IPS-NIHi11 (cell line): ENCODE measurements at regions not wholly inside any gene's neighbourhood (a gene's known extent, or its start where the extent isn't known, plus 50 kb on each side); places are given as distances from the start of the nearest gene placed in this dataset.

Experiments
- DNase-seq: peaks from one replicate; pipeline ENCODE4 v3.0.0; 2012; ENCODE audit warnings: mixed read lengths, low spot score

- no peak for DNase-seq
Measured at GRCh38 chr4:81549984-81550383, 78.3 kb upstream of the RASGEF1B start.

- no peak for DNase-seq
Measured at GRCh38 chr4:81546777-81547176, 75.1 kb upstream of the RASGEF1B start.

- DNase-seq = no peak
Measured at GRCh38 chr4:81541161-81541945, 69.6 kb upstream of the RASGEF1B start.

- DNase-seq = no peak
Measured at GRCh38 chr4:81538716-81539427, 67.2 kb upstream of the RASGEF1B start.

GRCh38 chr4:81531410-81531809, 59.7 kb upstream of the RASGEF1B start:
- no peak for DNase-seq

- DNase-seq = no peak
Measured at GRCh38 chr4:81528979-81529378, 57.3 kb upstream of the RASGEF1B start.

- no peak for DNase-seq
Measured at GRCh38 chr4:81528200-81528599, 56.5 kb upstream of the RASGEF1B start.

GRCh38 chr4:81527709-81528108, 56.0 kb upstream of the RASGEF1B start:
- DNase-seq = no peak

GRCh38 chr4:81527115-81527514, 55.4 kb upstream of the RASGEF1B start:
- no peak for DNase-seq

- no peak for DNase-seq
Measured at GRCh38 chr4:81526706-81527105, 55.0 kb upstream of the RASGEF1B start.

- no peak for DNase-seq
Measured at GRCh38 chr4:81523672-81524327, 52.1 kb upstream of the RASGEF1B start.

GRCh38 chr4:81522711-81523110, 51.0 kb upstream of the RASGEF1B start:
- DNase-seq = no peak

- DNase-seq = no peak
Measured at GRCh38 chr4:81521708-81522107, 50.0 kb upstream of the RASGEF1B start.
